ENCODE measurements at regions not wholly inside any gene's neighbourhood (a gene's known extent, or its start where the extent isn't known, plus 50 kb on each side); places are given as distances from the start of the nearest gene placed in this dataset.

DNA sequence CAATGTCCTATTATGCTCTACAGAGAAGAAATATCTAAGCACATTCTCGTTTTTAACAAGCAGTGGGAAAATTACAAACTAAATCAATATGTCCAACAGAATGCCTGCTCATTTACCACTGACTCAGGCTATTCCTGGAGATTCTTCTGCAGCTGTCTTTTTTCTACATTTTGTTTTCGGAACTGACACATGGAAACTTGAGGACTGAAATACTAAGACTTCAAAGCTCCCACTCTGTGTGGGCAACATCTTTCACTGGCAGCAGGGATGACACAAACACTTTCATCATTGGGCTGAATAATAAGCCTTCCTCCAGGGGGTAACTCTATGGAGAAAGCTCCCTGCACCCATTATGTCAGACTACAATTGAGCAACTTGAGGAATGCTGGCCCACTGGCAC, 175.5 kb upstream of the NCAM2 start:
- H3K27me3 Mint-ChIP-seq (ENCODE audit: insufficient read depth): no peaks in the 10 kb centered on the region
- H3K27ac Mint-ChIP-seq: no peak overlapping the region
- TF ChIP-seq CTCF (IDR thresholded peaks at IDR 0.05): no peak
- no peaks in the 10 kb centered on the region for H3K4me1 Mint-ChIP-seq (ENCODE audit: low read depth)
- H3K9me3 Mint-ChIP-seq: peaks cover 48% of the 10 kb centered on the region
- no peaks in the 10 kb centered on the region for H3K36me3 Mint-ChIP-seq (ENCODE audit: low read depth)
- H3K4me3 Mint-ChIP-seq: no peak overlapping the region
- no peak for DNase-seq

DNA sequence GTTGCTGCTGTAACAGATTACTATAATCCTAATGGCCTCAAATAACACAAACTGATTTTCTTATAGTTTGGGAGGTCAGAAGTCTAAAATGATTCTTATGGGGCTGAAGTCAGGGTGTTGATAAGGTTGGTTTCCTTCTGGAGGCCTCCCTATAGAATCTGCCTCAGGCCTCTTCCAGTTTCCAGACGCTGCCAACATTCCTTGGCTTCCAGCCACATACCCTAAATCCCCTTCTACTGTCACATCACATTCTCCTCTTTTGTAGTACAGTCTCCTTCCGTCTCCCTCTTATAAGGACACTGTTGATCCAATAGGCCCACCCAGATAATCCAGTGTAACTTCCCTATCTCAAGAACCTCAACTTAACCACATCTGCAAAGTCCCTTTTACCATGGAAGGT, 145.3 kb upstream of the NCAM2 start:
- Mint-ChIP-seq H3K27me3 (ENCODE audit: insufficient read depth) (no peaks in the 10 kb centered on the region), H3K36me3 (ENCODE audit: low read depth) (no peaks in the 10 kb centered on the region; the same call in 1 of the 2 replicates), H3K4me3 (no peak overlapping the region), H3K27ac (no peak overlapping the region), H3K4me1 (ENCODE audit: low read depth) (no peaks in the 10 kb centered on the region), H3K9me3 (peaks cover 30% of the 10 kb centered on the region)
- TF ChIP-seq CTCF (IDR thresholded peaks at IDR 0.05): no peak
- DNase-seq: no peak

DNA sequence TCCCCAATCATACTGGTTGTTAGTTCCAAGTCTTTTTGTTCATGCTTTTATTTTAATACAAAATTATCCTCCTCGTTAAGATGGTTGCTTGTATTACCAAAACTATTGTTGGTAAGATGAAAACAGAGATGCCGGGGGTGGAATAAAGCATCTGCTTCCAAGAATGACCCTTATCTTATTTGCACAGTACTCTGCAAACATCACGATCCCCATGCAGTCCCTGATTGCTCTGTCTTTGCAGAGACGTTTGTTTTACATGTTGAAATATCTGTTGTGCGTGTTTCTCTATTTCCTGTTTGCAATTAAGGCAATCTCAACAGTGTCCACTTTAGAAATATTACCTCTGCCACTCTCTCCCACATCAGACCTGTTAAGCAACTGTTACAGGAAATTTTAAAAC, 141.3 kb upstream of the NCAM2 start:
- Mint-ChIP-seq H3K4me1 (ENCODE audit: low read depth) (no peaks in the 10 kb centered on the region), H3K4me3 (no peak overlapping the region), H3K9me3 (peaks cover 44% of the 10 kb centered on the region), H3K36me3 (ENCODE audit: low read depth) (no peaks in the 10 kb centered on the region), H3K27ac (no peak overlapping the region), H3K27me3 (ENCODE audit: insufficient read depth) (no peaks in the 10 kb centered on the region)
- no peak for TF ChIP-seq CTCF (IDR thresholded peaks at IDR 0.05)
- no peak for DNase-seq

- peaks cover 26% of the 10 kb centered on the region for H3K9me3 Mint-ChIP-seq
- no peak overlapping the region for H3K4me3 Mint-ChIP-seq
- H3K36me3 Mint-ChIP-seq (ENCODE audit: low read depth): no peaks in the 10 kb centered on the region
- DNase-seq: no peak
- H3K27me3 Mint-ChIP-seq (ENCODE audit: insufficient read depth): no peaks in the 10 kb centered on the region
- no peak overlapping the region for H3K27ac Mint-ChIP-seq
- TF ChIP-seq CTCF (IDR thresholded peaks at IDR 0.05): no peak
- no peaks in the 10 kb centered on the region for H3K4me1 Mint-ChIP-seq (ENCODE audit: low read depth)
Measured at GRCh38 chr21:20874202-20874601, 124.0 kb upstream of the NCAM2 start.

GRCh38 chr21:20875742-20876141, 122.5 kb upstream of the NCAM2 start:
- peaks cover 21% of the 10 kb centered on the region for H3K9me3 Mint-ChIP-seq
- DNase-seq: no peak
- no peak for TF ChIP-seq CTCF (IDR thresholded peaks at IDR 0.05)
- H3K4me3 Mint-ChIP-seq: no peak overlapping the region
- no peak overlapping the region for H3K27ac Mint-ChIP-seq
- no peaks in the 10 kb centered on the region for H3K27me3 Mint-ChIP-seq (ENCODE audit: insufficient read depth)
- no peaks in the 10 kb centered on the region for H3K36me3 Mint-ChIP-seq (ENCODE audit: low read depth)
- no peaks in the 10 kb centered on the region for H3K4me1 Mint-ChIP-seq (ENCODE audit: low read depth)

DNA sequence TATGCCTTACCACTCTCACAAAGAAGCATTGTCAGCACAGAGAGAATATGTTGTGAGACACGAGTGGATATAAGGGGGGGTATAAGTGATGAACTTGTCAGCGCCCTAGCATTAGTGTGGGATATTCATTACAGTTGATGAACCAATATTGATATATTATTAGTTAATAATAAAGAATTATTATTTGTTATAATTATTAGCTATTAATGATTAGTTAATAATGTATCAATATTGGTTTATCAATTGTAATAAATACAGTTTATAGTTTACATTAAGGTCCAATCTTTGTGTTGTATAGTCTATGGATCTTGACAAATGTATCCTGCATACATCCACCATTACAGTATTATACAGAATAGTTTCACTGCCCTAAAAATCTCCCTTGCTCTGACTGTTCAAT, 120.2 kb upstream of the NCAM2 start:
- H3K27me3 Mint-ChIP-seq (ENCODE audit: insufficient read depth): no peaks in the 10 kb centered on the region
- H3K9me3 Mint-ChIP-seq: peaks cover 24% of the 10 kb centered on the region
- no peak for TF ChIP-seq CTCF (IDR thresholded peaks at IDR 0.05)
- no peaks in the 10 kb centered on the region for H3K4me1 Mint-ChIP-seq (ENCODE audit: low read depth)
- no peak for DNase-seq
- H3K36me3 Mint-ChIP-seq (ENCODE audit: low read depth): no peaks in the 10 kb centered on the region
- no peak overlapping the region for H3K27ac Mint-ChIP-seq
- H3K4me3 Mint-ChIP-seq: no peak overlapping the region

All from HFFc6 (cell line).